HTR-8/SVneo (cell line): ENCODE measurements at regions not wholly inside any gene's neighbourhood (a gene's known extent, or its start where the extent isn't known, plus 50 kb on each side); places are given as distances from the start of the nearest gene placed in this dataset.

Source experiments
- DNase-seq: peaks from one replicate; pipeline ENCODE4 v3.0.0; 2011; ENCODE audit warnings: low spot score, mixed read lengths; ENCODE audit not compliant: insufficient read length
- FAIRE-seq: peaks from 2 replicates; lab custom pipeline; 2011; peaks lifted over from hg19 to GRCh38; lab: Jason Lieb, UNC

- FAIRE-seq (no peak), DNase-seq (no peak)
Observed at GRCh38 chr21:27268290-27268689, 301.4 kb upstream of the ADAMTS5 start.

- DNase-seq (no peak), FAIRE-seq (no peak)
Observed at GRCh38 chr21:27265949-27266348, 299.1 kb upstream of the ADAMTS5 start.

GRCh38 chr21:27265492-27265891 lies 298.6 kb upstream of the ADAMTS5 start:
- FAIRE-seq (no peak), DNase-seq (no peak)

- no peak for DNase-seq
- FAIRE-seq: no peak
Observed at GRCh38 chr21:27261676-27262075, 294.8 kb upstream of the ADAMTS5 start.

- FAIRE-seq (no peak), DNase-seq (no peak)
Observed at GRCh38 chr21:27260728-27261127, 293.8 kb upstream of the ADAMTS5 start.

- FAIRE-seq (no peak), DNase-seq (no peak)
Observed at GRCh38 chr21:27258742-27259448, 292.0 kb upstream of the ADAMTS5 start.

GRCh38 chr21:27257908-27258556 lies 291.1 kb upstream of the ADAMTS5 start:
- DNase-seq (no peak), FAIRE-seq (no peak)

- FAIRE-seq (no peak), DNase-seq (no peak)
Observed at GRCh38 chr21:27257226-27257625, 290.3 kb upstream of the ADAMTS5 start.

- no peak for FAIRE-seq
Observed at GRCh38 chr21:27251752-27252151, 284.9 kb upstream of the ADAMTS5 start.

GRCh38 chr21:27250366-27250765 lies 283.5 kb upstream of the ADAMTS5 start:
- DNase-seq (no peak), FAIRE-seq (no peak)

More at GRCh38 chr21:27251752-27252151, 284.9 kb upstream of the ADAMTS5 start:
- DNase-seq: no peak

GRCh38 chr21:27248814-27249213 lies 281.9 kb upstream of the ADAMTS5 start:
- no peak for FAIRE-seq

GRCh38 chr21:27246741-27247140 lies 279.9 kb upstream of the ADAMTS5 start:
- no peak for DNase-seq
- no peak for FAIRE-seq

More at GRCh38 chr21:27248814-27249213, 281.9 kb upstream of the ADAMTS5 start:
- no peak for DNase-seq

GRCh38 chr21:27244776-27245175 lies 277.9 kb upstream of the ADAMTS5 start:
- DNase-seq: no peak
- no peak for FAIRE-seq

- FAIRE-seq (no peak), DNase-seq (no peak)
Observed at GRCh38 chr21:27244352-27244751, 277.5 kb upstream of the ADAMTS5 start.

GRCh38 chr21:27240839-27241238 lies 274.0 kb upstream of the ADAMTS5 start:
- FAIRE-seq (no peak), DNase-seq (no peak)

- DNase-seq: no peak
- FAIRE-seq: no peak
Observed at GRCh38 chr21:27233514-27234115, 266.7 kb upstream of the ADAMTS5 start.

GRCh38 chr21:27225940-27226339 lies 259.1 kb upstream of the ADAMTS5 start:
- no peak for DNase-seq
- FAIRE-seq: no peak

GRCh38 chr21:27225151-27225550 lies 258.3 kb upstream of the ADAMTS5 start:
- FAIRE-seq: no peak
- DNase-seq: no peak

- no peak for DNase-seq
- no peak for FAIRE-seq
Observed at GRCh38 chr21:27224169-27224568, 257.3 kb upstream of the ADAMTS5 start.

GRCh38 chr21:27221077-27221476 lies 254.2 kb upstream of the ADAMTS5 start:
- FAIRE-seq (no peak), DNase-seq (no peak)

- FAIRE-seq (no peak), DNase-seq (no peak)
Observed at GRCh38 chr21:27220416-27220815, 253.5 kb upstream of the ADAMTS5 start.
